OCI-LY1 (cell line): ENCODE measurements at regions not wholly inside any gene's neighbourhood (a gene's known extent, or its start where the extent isn't known, plus 50 kb on each side); places are given as distances from the start of the nearest gene placed in this dataset.
"Not testable (repeated sequence)": the region's sequence is repeated elsewhere in the genome, so short reads cannot be mapped to it uniquely, and the experiment has no call there.

Source experiments
- EZH2 ChIP-seq: fragments of 200-600 bp; sonication (generic), shearing (Covaris generic); IDR thresholded peaks from 2 replicates; pipeline ENCODE4 v1.8.0; 2017; ENCODE audit warnings: borderline replicate concordance, mixed run types, mild to moderate bottlenecking, antibody characterized with exemption, low read length, moderate library complexity, mixed read lengths
- TF ChIP-seq, protein P1 (sequence below): fragments of 200-600 bp; sonication (generic), shearing (Covaris generic); IDR thresholded peaks from 2 replicates; pipeline ENCODE4 v1.5.1; 2017; ENCODE audit warnings: mild to moderate bottlenecking, antibody characterized with exemption, low read length, moderate library complexity, mixed read lengths

DNA sequence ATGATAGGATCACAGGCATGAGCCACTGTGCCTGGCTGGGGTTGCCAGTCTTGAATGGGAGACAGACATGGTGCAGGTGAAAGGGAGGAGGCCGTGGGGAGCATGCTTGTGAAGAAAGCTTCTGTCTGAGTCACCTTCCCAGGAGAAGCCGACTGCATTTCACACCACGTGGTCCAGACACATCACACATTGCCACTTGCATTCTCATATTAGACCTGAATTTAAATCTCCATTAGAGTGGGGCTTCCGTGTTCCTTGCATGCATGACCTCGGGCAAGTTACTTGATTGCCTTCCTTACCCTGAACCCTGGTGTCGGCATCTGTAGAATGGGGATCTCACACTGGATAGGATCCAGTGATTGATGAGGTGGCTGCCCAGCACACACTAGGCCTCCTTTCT lies 2899.6 kb downstream of the RPIA start:
- TF ChIP-seq, protein P1, sequence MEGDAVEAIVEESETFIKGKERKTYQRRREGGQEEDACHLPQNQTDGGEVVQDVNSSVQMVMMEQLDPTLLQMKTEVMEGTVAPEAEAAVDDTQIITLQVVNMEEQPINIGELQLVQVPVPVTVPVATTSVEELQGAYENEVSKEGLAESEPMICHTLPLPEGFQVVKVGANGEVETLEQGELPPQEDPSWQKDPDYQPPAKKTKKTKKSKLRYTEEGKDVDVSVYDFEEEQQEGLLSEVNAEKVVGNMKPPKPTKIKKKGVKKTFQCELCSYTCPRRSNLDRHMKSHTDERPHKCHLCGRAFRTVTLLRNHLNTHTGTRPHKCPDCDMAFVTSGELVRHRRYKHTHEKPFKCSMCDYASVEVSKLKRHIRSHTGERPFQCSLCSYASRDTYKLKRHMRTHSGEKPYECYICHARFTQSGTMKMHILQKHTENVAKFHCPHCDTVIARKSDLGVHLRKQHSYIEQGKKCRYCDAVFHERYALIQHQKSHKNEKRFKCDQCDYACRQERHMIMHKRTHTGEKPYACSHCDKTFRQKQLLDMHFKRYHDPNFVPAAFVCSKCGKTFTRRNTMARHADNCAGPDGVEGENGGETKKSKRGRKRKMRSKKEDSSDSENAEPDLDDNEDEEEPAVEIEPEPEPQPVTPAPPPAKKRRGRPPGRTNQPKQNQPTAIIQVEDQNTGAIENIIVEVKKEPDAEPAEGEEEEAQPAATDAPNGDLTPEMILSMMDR: not testable (repeated sequence)
- not testable (repeated sequence) for TF ChIP-seq EZH2
